ENCODE measurements at regions not wholly inside any gene's neighbourhood (a gene's known extent, or its start where the extent isn't known, plus 50 kb on each side); places are given as distances from the start of the nearest gene placed in this dataset.

DNA sequence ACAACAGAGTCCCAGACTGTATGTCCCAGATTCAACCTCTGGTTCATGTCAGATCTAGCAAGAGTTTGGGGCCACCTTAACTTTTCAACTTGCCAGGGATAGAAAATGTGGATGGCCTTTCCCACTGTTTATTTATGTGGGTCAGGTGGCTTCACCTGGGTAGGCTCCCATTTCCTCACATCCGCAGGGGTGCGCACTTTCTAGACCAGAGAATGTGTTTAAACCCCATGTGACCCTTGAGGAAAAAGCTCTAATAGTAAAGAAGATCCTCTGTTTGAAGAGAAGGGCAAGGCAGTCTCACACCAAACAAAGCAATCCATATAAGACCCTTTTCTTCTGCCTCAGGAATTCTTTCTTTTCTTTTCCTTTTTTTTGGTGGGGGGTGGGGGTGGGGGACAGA lies 167.2 kb upstream of the TSC22D2 start (continued):
- TF ChIP-seq, protein P1, sequence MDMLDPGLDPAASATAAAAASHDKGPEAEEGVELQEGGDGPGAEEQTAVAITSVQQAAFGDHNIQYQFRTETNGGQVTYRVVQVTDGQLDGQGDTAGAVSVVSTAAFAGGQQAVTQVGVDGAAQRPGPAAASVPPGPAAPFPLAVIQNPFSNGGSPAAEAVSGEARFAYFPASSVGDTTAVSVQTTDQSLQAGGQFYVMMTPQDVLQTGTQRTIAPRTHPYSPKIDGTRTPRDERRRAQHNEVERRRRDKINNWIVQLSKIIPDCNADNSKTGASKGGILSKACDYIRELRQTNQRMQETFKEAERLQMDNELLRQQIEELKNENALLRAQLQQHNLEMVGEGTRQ (CRISPR knock-in tag; IDR thresholded peaks at IDR 0.05) = peak; percentile 25
- TF ChIP-seq JUND (IDR thresholded peaks at IDR 0.05; ENCODE audit: borderline replicate concordance, low read depth, low read length) (no peak), JUND (tag; IDR thresholded peaks at IDR 0.05; ENCODE audit: borderline replicate concordance, low read depth, low read length) (no peak; the same call in 2 of the 3 replicates), NCOR1 (IDR thresholded peaks at IDR 0.05) (no peak)
- TF ChIP-seq, protein P2, sequence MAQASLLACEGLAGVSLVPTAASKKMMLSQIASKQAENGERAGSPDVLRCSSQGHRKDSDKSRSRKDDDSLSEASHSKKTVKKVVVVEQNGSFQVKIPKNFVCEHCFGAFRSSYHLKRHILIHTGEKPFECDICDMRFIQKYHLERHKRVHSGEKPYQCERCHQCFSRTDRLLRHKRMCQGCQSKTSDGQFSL (CRISPR knock-in tag; IDR thresholded peaks at IDR 0.05) = no peak
- TF ChIP-seq, protein P2 (tag; IDR thresholded peaks at IDR 0.05) = no peak

DNA sequence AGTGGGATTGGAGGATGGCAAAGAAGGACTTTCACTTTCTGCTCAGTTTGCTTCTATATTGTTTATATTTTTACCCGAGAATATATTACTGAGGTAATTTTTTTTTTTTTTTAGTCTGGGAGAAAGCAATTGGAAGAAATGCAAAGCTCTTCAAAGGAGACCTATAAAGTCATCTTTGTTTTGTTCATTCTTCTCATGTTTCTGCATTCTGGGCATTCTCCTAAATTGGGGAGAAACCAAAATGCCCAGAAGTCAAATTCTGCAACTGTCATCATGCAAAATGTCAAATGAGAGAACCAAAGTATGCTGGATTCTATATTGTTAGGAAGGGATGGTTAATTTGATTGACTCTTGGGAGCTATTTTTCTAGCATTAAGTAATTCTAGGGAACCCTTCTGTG lies 168.3 kb upstream of the TSC22D2 start:
- H3K9me1 ChIP-seq (ENCODE audit: control insufficient read depth, insufficient read depth, low read length) = no peaks in the 10 kb centered on the region
- in situ Hi-C loops (cut with MboI) (no loop called here), intact Hi-C loops (cut with micrococcal nuclease) (loop anchor here (1.0 to 5.0 kb wide), 3 partner anchors 48 to 256 kb away; no protein-coding TSS in a partner anchor)
- 0 out of 5 replicates have a peak, but pooled peaks cover 0 to 2% of the 10 kb centered on the region in 2 experiments for H3K27me3 ChIP-seq (ENCODE audit: control insufficient read depth in 2 of 2, insufficient read depth in 2 of 2, low read length in 2 of 2)
- no peaks in the 10 kb centered on the region for H3K36me3 ChIP-seq (ENCODE audit: control insufficient read depth, insufficient read depth, low read length)
- DNase-seq (ENCODE audit: extremely low read depth in 1 of 4, low spot score in 3 of 4) (no peak), ATAC-seq (no peak), FAIRE-seq (no peak)
- no TSS peak for BruUV-seq (replicated peaks)
- no peak overlapping the region for H2AFZ ChIP-seq (ENCODE audit: low read depth, low read length)
- CTCF ChIA-PET (ENCODE audit: low intra/inter-chr PET ratio) = interaction anchor here (0.5 to 2.7 kb wide), 4 partner anchors 16 to 255 kb away, joined by 3 to 17 read pairs (median 4); no protein-coding TSS in a partner anchor
- TF ChIP-seq L3MBTL2 (IDR thresholded peaks at IDR 0.05) = no peak
- no peak for TF ChIP-seq TFAM (CRISPR knock-in tag; conservative IDR thresholded peaks at IDR 0.05)
- TF ChIP-seq MCM7 (IDR thresholded peaks at IDR 0.05) = no peak
- no peak for TF ChIP-seq MAFG (tag; conservative IDR thresholded peaks at IDR 0.05)
- no peak for TF ChIP-seq ZNF561 (CRISPR knock-in tag; conservative IDR thresholded peaks at IDR 0.05)
- no peak for TF ChIP-seq NR2F6 (CRISPR knock-in tag; IDR thresholded peaks at IDR 0.05)
- TF ChIP-seq ELF1 (tag; IDR thresholded peaks at IDR 0.05) = no peak
- TF ChIP-seq BDP1 (IDR thresholded peaks at IDR 0.05; ENCODE audit: insufficient read depth, insufficient read length) = no peak
- TF ChIP-seq, protein P3, sequence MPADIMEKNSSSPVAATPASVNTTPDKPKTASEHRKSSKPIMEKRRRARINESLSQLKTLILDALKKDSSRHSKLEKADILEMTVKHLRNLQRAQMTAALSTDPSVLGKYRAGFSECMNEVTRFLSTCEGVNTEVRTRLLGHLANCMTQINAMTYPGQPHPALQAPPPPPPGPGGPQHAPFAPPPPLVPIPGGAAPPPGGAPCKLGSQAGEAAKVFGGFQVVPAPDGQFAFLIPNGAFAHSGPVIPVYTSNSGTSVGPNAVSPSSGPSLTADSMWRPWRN (IDR thresholded peaks at IDR 0.05; ENCODE audit: low read depth) = no peak
- TF ChIP-seq, protein P4, sequence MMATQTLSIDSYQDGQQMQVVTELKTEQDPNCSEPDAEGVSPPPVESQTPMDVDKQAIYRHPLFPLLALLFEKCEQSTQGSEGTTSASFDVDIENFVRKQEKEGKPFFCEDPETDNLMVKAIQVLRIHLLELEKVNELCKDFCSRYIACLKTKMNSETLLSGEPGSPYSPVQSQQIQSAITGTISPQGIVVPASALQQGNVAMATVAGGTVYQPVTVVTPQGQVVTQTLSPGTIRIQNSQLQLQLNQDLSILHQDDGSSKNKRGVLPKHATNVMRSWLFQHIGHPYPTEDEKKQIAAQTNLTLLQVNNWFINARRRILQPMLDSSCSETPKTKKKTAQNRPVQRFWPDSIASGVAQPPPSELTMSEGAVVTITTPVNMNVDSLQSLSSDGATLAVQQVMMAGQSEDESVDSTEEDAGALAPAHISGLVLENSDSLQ (IDR thresholded peaks at IDR 0.05) = no peak
- no peak for TF ChIP-seq STAT5A (IDR thresholded peaks at IDR 0.05; ENCODE audit: borderline replicate concordance, low read length)
- no peak for TF ChIP-seq MYNN (IDR thresholded peaks at IDR 0.05)
- TF ChIP-seq MYNN (CRISPR knock-in tag; IDR thresholded peaks at IDR 0.05) = no peak
- H3K4me2 ChIP-seq (ENCODE audit: insufficient read depth, low read length) = no peak overlapping the region
- 0% methylated on average over 1 of the region's 1 CpG for WGBS (ENCODE audit: insufficient coverage, low coverage, missing lambda C conversion rate)
- POLR2A ChIA-PET = interaction anchor here (0.7 to 1.2 kb wide), 3 partner anchors 41 to 188 kb away, joined by 3 to 4 read pairs (median 3); no protein-coding TSS in a partner anchor
- H4K20me1 ChIP-seq (replicated peaks; ENCODE audit: control insufficient read depth, insufficient read depth, low read length) = no peaks in the 10 kb centered on the region
- no peak overlapping the region for H3K27ac ChIP-seq (ENCODE audit: extremely low read depth, low read depth, low read length)
- H3K9ac ChIP-seq (ENCODE audit: insufficient read depth in 1 of 2, low read depth in 2 of 2, low read length in 2 of 2) = no peak overlapping the region
- H3K79me2 ChIP-seq (ENCODE audit: control insufficient read depth, insufficient read depth, low read length) = no peaks in the 10 kb centered on the region
- no peaks in the 10 kb centered on the region for H3K9me3 ChIP-seq (replicated peaks; ENCODE audit: control insufficient read depth, insufficient read depth, low read depth, low read length)
- no peaks in the 10 kb centered on the region for H3K4me1 ChIP-seq (replicated peaks in 1 of 2; ENCODE audit: control insufficient read depth in 2 of 2, insufficient read depth in 2 of 2, low read length in 2 of 2)
- no peak overlapping the region for H3K4me3 ChIP-seq
